Vagina (tissue), 2 donors: ENCODE measurements at regions not wholly inside any gene's neighbourhood (a gene's known extent, or its start where the extent isn't known, plus 50 kb on each side); places are given as distances from the start of the nearest gene placed in this dataset.

Experiments
- CTCF ChIP-seq, 3 experiments: fragments of 450-650 bp in 2 of 3; fragments of 200-600 bp in 1 of 3; sonication (generic) in 1 of 3; IDR thresholded peaks; one replicate each; pipeline ENCODE4 v1.5.1; 2017 to 2019; ENCODE audit warnings: antibody characterized with exemption in 3 of 3, mild to moderate bottlenecking in 2 of 3, moderate library complexity in 2 of 3
- POLR2A ChIP-seq, 2 donors: fragments of 450-650 bp; IDR thresholded peaks; one replicate each; pipeline ENCODE4 v1.6.1; 2017; ENCODE audit warnings: antibody characterized with exemption in 2 of 2, mild to moderate bottlenecking in 2 of 2, moderate library complexity in 2 of 2
- POLR2AphosphoS5 ChIP-seq, 2 donors: sonication (generic); formaldehyde crosslinking; IDR thresholded peaks; one replicate each; pipeline ENCODE4 v1.9.0; 2017; ENCODE audit warnings: antibody characterized with exemption in 2 of 2, mild to moderate bottlenecking in 2 of 2, low read depth in 1 of 2; ENCODE audit not compliant: insufficient read depth in 1 of 2

DNA sequence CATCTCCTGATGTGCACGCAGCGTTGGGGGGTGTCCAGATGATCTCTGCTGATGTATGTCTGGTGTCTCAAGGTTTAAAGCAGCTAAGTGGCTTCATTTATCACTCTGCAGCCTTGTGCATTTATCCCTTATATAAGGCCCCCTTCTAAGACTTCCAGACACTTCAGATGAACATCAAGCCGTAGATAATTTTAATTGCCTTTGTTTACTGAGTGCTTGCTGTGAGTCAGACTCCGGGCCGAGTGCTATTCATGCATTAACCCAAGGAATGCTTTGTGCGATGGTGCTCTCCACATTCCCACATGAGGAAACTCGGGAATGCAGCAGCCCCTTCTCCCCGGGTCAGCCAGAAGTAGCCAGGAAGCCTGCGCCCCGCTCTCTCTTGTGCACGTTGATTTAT is 328.6 kb upstream of the COBL start:
- no peak for TF ChIP-seq CTCF (IDR thresholded peaks at IDR 0.05)
- no peak for TF ChIP-seq POLR2A (IDR thresholded peaks at IDR 0.05)
- TF ChIP-seq POLR2AphosphoS5 (IDR thresholded peaks at IDR 0.05; ENCODE audit: insufficient read depth in 1 of 2, low read depth in 1 of 2), result no peak
